Esophagus muscularis mucosa (tissue), 4 donors: ENCODE measurements at regions not wholly inside any gene's neighbourhood (a gene's known extent, or its start where the extent isn't known, plus 50 kb on each side); places are given as distances from the start of the nearest gene placed in this dataset.

Experiments used
- DNase-seq: peaks from one replicate; pipeline ENCODE4 v3.0.0-alpha.2; 2017; ENCODE audit errors: extremely low spot score
- H3K27ac ChIP-seq, 4 donors: fragments of 200-600 bp; sonication (generic); replicated peaks in 1 of 4; 1 replicate in 3 of 4; 2 replicates in 1 of 4; pipeline ENCODE4 v1.5.1; 2016 to 2019; ENCODE audit warnings: mild to moderate bottlenecking in 1 of 4
- H3K27me3 ChIP-seq, 4 donors: fragments of 200-600 bp; sonication (generic); one replicate each; pipeline versions ENCODE4 v1.5.1 to v1.6.0; 2016 to 2019
- H3K36me3 ChIP-seq, 4 donors: fragments of 200-600 bp; sonication (generic); one replicate each; pipeline ENCODE4 v1.5.1; 2016 to 2019
- H3K4me1 ChIP-seq, 4 donors: fragments of 200-600 bp; sonication (generic); one replicate each; pipeline ENCODE4 v1.5.1; 2016 to 2019
- H3K4me3 ChIP-seq, 4 donors: fragments of 200-600 bp; sonication (generic); 1 replicate in 2 of 4; 2 replicates in 2 of 4; pipeline ENCODE4 v1.5.1; 2016 to 2019; ENCODE audit warnings: mild to moderate bottlenecking in 4 of 4, moderate library complexity in 1 of 4
- H3K9me3 ChIP-seq, 4 donors: fragments of 200-600 bp; sonication (generic); 1 replicate in 3 of 4; 2 replicates in 1 of 4; pipeline ENCODE4 v1.5.1; 2016 to 2019
- CTCF ChIP-seq, 3 experiments: fragments of 200-600 bp in 2 of 3; fragments of 450-650 bp in 1 of 3; sonication (generic) in 2 of 3; IDR thresholded peaks; one replicate each; pipeline ENCODE4 v1.5.1; 2017 to 2019; ENCODE audit warnings: antibody characterized with exemption in 3 of 3, mild to moderate bottlenecking in 2 of 3, moderate library complexity in 1 of 3
- EP300 ChIP-seq: sonication (generic); formaldehyde crosslinking; IDR thresholded peaks from one replicate; pipeline ENCODE4 v1.6.1; 2017; ENCODE audit warnings: antibody characterized with exemption
- POLR2A ChIP-seq: fragments of 450-650 bp; IDR thresholded peaks from one replicate; pipeline ENCODE4 v1.6.1; 2017; ENCODE audit warnings: antibody characterized with exemption, moderate library complexity, mild to moderate bottlenecking, low read depth
- POLR2AphosphoS5 ChIP-seq, 2 donors: sonication (generic); formaldehyde crosslinking; IDR thresholded peaks; one replicate each; pipeline ENCODE4 v1.6.1; 2017; ENCODE audit warnings: antibody characterized with exemption in 2 of 2
- WGBS: methylation state at CpG from one replicate; pipeline ENCODE4 v1.1.5; 2018; 5-methylcytosine and 5-hydroxymethylcytosine counted together
- intact Hi-C: fragments of 100-400 bp; cut with DNase I; formaldehyde crosslinking; loops from one replicate; pipeline ENCODE4 v1.15.1; 2023
- small RNA-seq, 3 donors: library from RNA; depleted of rRNA; stranded (forward); fragments of <200 nt; gene quantifications; one replicate each; pipeline ENCODE3, GENCODE V24; 2016

GRCh38 chr5:116626945-116627679, 52.5 kb upstream of the SEMA6A start:
- intact Hi-C loops = no loop called here
- WGBS = 94% methylated on average over 3 of the region's 3 CpGs
- no peak for DNase-seq
- H3K9me3 ChIP-seq = no peaks in the 10 kb centered on the region
- TF ChIP-seq EP300 (no peak), POLR2AphosphoS5 (IDR thresholded peaks at IDR 0.05) (no peak), CTCF (IDR thresholded peaks at IDR 0.05) (no peak), POLR2A (no peak)
- H3K4me3 ChIP-seq = no peak overlapping the region
- no peaks in the 10 kb centered on the region for H3K36me3 ChIP-seq
- H3K4me1 ChIP-seq = peaks cover 5 to 20% (median 18%) of the 10 kb centered on the region in 4 donors
- no peaks in the 10 kb centered on the region for H3K27me3 ChIP-seq
- peak overlapping the region; percentile 59 to 69 (median 64) for H3K27ac ChIP-seq

GRCh38 chr5:116626272-116626723, 51.7 kb upstream of the SEMA6A start:
- peak; percentile 94 for DNase-seq
- 11% methylated on average over 10 of the region's 13 CpGs for WGBS
- TF ChIP-seq POLR2AphosphoS5 (IDR thresholded peaks at IDR 0.05) (peak; percentile 53 to 66), POLR2A (no peak), CTCF (IDR thresholded peaks at IDR 0.05) (no peak), EP300 (no peak)
- Histone ChIP-seq H3K4me3 (peak overlapping the region; percentile 15 to 27 (median 21)), H3K9me3 (no peaks in the 10 kb centered on the region), H3K27ac (peak overlapping the region; percentile 59 to 69 (median 64)), H3K4me1 (peaks cover 5 to 20% (median 18%) of the 10 kb centered on the region in 4 donors), H3K27me3 (no peaks in the 10 kb centered on the region), H3K36me3 (no peaks in the 10 kb centered on the region)
- intact Hi-C loops = no loop called here

Small RNA genes in the stretch of these regions (small RNA-seq; reads per million reads assigned to genes)
- gene AC093534.1 (0 reads per million in 3 donors), gene RNU7-34P (0 reads per million in 3 donors)
